Spleen (tissue), 7 donors: ENCODE measurements at regions not wholly inside any gene's neighbourhood (a gene's known extent, or its start where the extent isn't known, plus 50 kb on each side); places are given as distances from the start of the nearest gene placed in this dataset.

Source experiments
- CTCF ChIP-seq, 11 experiments: fragments of 200-600 bp in 7 of 11; fragments of 450-650 bp in 4 of 11; sonication (generic) in 4 of 11; IDR thresholded peaks in 8 of 11; conservative IDR thresholded peaks in 3 of 11; 1 replicate in 7 of 11; 2 replicates in 4 of 11; pipeline versions ENCODE4 v1.4.0 to v1.8.0; 2016 to 2021; ENCODE audit warnings: antibody characterized with exemption in 11 of 11, inconsistent platforms in 4 of 11, mild to moderate bottlenecking in 1 of 11
- POLR2A ChIP-seq, 3 donors: fragments of 450-650 bp; IDR thresholded peaks; one replicate each; pipeline ENCODE4 v1.5.1; 2017; ENCODE audit warnings: antibody characterized with exemption in 3 of 3, mild to moderate bottlenecking in 1 of 3
- donor health status: DM: no; HTN: no; CAD: no; lungs with moderate emphysema.
- donor health status: DM: no; HTN: no; CAD: no.
- donor health status: DM: no; HTN: no; CAD: no.

GRCh38 chr10:28995497-28995896 lies 293.4 kb upstream of the LYZL1 start:
- TF ChIP-seq CTCF (IDR thresholded peaks at IDR 0.05 in 8 of 11, conservative IDR thresholded peaks at IDR 0.05 in 3 of 11) = no peak
- no peak for TF ChIP-seq POLR2A (IDR thresholded peaks at IDR 0.05)
